IMR-90 (cell line): ENCODE measurements at regions not wholly inside any gene's neighbourhood (a gene's known extent, or its start where the extent isn't known, plus 50 kb on each side); places are given as distances from the start of the nearest gene placed in this dataset.

Experiments
- BHLHE40 ChIP-seq: fragments of 150-350 bp; IDR thresholded peaks from 2 replicates; pipeline ENCODE4 v1.6.1; 2016; ENCODE audit warnings: mild to moderate bottlenecking, low read depth, low read length
- CEBPB ChIP-seq: IDR thresholded peaks from 2 replicates; pipeline ENCODE4 v1.6.1; 2012; ENCODE audit warnings: low read depth, low read length, improper control_type of control experiment
- CHD1 ChIP-seq: IDR thresholded peaks from 2 replicates; pipeline ENCODE4 v1.6.1; 2012; ENCODE audit warnings: low read depth, low read length, improper control_type of control experiment
- MAFK ChIP-seq: IDR thresholded peaks from 2 replicates; pipeline ENCODE4 v1.6.1; 2012; ENCODE audit warnings: low read depth, low read length, improper control_type of control experiment
- MAZ ChIP-seq: IDR thresholded peaks from 2 replicates; pipeline ENCODE4 v1.6.1; 2012; ENCODE audit warnings: low read depth, mild to moderate bottlenecking, low read length, improper control_type of control experiment, moderate library complexity, borderline replicate concordance
- MXI1 ChIP-seq: IDR thresholded peaks from 2 replicates; pipeline ENCODE4 v1.6.1; 2012; ENCODE audit warnings: low read depth, mild to moderate bottlenecking, low read length, moderate library complexity, borderline replicate concordance
- POLR2A ChIP-seq: IDR thresholded peaks from 2 replicates; pipeline ENCODE4 v1.6.1; 2012; ENCODE audit warnings: mild to moderate bottlenecking, low read depth, low read length
- RAD21 ChIP-seq: IDR thresholded peaks from 2 replicates; pipeline ENCODE4 v1.6.1; 2012; ENCODE audit warnings: low read length, improper control_type of control experiment
- RCOR1 ChIP-seq: IDR thresholded peaks from 2 replicates; pipeline ENCODE4 v1.6.1; 2012; ENCODE audit warnings: mild to moderate bottlenecking, low read length, improper control_type of control experiment; ENCODE audit not compliant: insufficient replicate concordance
- RFX5 ChIP-seq: IDR thresholded peaks from 2 replicates; pipeline ENCODE4 v1.8.0; 2012; ENCODE audit warnings: low read depth, mild to moderate bottlenecking, low read length, moderate library complexity
- SMC3 ChIP-seq: fragments of 150-350 bp; IDR thresholded peaks from 2 replicates; pipeline ENCODE4 v1.6.1; 2016; ENCODE audit warnings: low read depth, mild to moderate bottlenecking, antibody characterized with exemption, low read length, moderate library complexity
- TF ChIP-seq, protein P1 (sequence below): conservative IDR thresholded peaks from 2 replicates; pipeline ENCODE4 v1.5.1; 2012; ENCODE audit warnings: mild to moderate bottlenecking, low read depth, low read length, improper control_type of control experiment
- TF ChIP-seq, protein P2 (sequence below): fragments of 150-350 bp; IDR thresholded peaks from 2 replicates; pipeline ENCODE4 v1.6.1; 2016; ENCODE audit warnings: low read depth, mild to moderate bottlenecking, low read length, moderate library complexity, borderline replicate concordance

DNA sequence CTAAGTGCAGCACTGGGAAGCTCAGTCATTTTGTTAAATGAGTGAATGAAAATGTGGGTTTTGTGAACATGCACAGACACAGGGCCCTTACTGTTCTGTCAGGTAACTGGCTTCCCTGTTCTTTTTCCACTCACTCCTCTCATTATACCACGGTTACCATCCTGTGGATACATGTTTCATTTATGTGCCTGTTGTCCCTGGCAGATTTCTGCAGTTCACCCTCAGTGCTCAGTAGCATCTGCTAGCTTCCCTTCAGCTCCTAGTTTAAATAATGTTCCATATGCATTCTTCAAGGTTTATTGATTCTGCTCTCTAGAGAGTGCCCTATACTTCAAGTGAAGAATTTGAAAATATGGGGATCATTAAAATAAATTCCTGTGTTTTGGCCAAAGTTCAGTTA is 1634.3 kb upstream of the ADGRL3 start:
- TF ChIP-seq, protein P1, sequence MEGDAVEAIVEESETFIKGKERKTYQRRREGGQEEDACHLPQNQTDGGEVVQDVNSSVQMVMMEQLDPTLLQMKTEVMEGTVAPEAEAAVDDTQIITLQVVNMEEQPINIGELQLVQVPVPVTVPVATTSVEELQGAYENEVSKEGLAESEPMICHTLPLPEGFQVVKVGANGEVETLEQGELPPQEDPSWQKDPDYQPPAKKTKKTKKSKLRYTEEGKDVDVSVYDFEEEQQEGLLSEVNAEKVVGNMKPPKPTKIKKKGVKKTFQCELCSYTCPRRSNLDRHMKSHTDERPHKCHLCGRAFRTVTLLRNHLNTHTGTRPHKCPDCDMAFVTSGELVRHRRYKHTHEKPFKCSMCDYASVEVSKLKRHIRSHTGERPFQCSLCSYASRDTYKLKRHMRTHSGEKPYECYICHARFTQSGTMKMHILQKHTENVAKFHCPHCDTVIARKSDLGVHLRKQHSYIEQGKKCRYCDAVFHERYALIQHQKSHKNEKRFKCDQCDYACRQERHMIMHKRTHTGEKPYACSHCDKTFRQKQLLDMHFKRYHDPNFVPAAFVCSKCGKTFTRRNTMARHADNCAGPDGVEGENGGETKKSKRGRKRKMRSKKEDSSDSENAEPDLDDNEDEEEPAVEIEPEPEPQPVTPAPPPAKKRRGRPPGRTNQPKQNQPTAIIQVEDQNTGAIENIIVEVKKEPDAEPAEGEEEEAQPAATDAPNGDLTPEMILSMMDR = no peak
- no peak for TF ChIP-seq RAD21
- TF ChIP-seq MAZ = no peak
- TF ChIP-seq RFX5 = no peak
- TF ChIP-seq POLR2A = no peak
- TF ChIP-seq SMC3 = no peak
- no peak for TF ChIP-seq MXI1
- no peak for TF ChIP-seq RCOR1
- TF ChIP-seq BHLHE40 = no peak
- TF ChIP-seq CHD1 = no peak
- no peak for TF ChIP-seq MAFK
- no peak for TF ChIP-seq CEBPB
- TF ChIP-seq, protein P2, sequence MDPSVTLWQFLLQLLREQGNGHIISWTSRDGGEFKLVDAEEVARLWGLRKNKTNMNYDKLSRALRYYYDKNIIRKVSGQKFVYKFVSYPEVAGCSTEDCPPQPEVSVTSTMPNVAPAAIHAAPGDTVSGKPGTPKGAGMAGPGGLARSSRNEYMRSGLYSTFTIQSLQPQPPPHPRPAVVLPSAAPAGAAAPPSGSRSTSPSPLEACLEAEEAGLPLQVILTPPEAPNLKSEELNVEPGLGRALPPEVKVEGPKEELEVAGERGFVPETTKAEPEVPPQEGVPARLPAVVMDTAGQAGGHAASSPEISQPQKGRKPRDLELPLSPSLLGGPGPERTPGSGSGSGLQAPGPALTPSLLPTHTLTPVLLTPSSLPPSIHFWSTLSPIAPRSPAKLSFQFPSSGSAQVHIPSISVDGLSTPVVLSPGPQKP = no peak
